ENCODE measurements at regions not wholly inside any gene's neighbourhood (a gene's known extent, or its start where the extent isn't known, plus 50 kb on each side); places are given as distances from the start of the nearest gene placed in this dataset.
"Not testable (repeated sequence)": the region's sequence is repeated elsewhere in the genome, so short reads cannot be mapped to it uniquely, and the experiment has no call there.

DNA sequence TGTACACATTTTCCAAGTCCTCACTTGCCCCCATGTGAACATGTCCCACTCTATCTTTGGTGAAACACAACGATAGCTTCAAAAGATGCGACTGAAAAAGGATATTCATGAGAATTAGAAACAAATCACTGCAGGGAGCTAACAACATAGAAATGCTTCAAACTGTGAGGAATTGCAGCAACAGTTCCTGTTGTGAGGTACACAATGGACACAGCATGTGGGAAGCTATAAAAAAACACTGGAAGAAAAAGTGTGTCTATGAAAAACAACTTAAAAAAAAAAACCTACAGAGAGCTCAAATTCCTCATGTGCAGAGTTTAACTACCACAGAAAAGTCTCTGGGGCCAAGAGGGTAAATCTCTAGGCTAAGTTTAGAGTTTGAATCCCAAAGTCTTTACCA lies 51.6 kb upstream of the BLTP1 start:
- DNase-seq (ENCODE audit: low read depth in 2 of 2) = no peak

DNA sequence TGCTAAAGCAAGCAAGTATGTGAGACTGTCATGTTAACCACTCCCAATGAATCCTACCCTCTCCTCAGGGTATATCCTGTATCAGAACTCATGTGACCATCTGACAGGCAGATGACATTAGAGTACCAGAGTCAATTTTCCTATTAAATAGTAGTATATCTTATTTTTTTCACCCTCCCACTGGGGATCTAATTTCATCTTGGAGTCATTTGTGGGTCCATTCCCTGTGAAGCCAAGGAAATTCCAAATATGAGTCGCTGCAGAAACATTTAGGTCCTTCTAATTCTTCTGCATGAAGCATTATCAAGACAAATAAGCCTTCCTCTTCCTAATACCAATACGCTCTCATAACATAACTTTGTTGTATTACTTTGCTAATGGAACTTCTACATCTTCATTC lies 52.2 kb upstream of the BLTP1 start:
- DNase-seq (ENCODE audit: low read depth in 2 of 2) = no peak

DNA sequence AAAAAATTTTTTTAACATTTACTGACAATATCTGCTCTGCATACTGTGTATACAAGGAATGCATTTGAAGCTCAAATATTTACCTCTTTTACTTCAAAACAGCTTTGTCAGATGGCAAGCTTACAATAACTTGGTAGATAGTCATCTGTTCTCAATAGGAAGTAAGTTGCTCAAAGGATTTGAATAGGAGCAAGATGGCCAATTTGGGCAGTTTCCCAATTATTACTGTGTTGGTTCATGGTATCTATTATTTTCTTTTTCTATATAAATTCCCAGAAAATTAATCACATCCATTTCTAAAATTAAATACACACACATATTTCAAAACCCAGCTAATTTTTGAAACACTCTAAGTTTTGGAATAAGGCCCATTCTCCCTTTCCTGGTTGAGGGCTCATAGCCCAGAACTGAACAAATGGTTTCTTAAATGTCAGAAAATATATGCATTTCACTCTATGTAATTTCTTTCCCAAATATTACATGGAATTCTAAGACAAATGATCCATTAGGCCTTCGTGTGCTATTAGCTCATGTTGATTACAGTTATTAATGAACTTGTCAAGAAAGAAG lies 60.2 kb upstream of the BLTP1 start:
- no peak for DNase-seq (ENCODE audit: low read depth in 2 of 2)

DNA sequence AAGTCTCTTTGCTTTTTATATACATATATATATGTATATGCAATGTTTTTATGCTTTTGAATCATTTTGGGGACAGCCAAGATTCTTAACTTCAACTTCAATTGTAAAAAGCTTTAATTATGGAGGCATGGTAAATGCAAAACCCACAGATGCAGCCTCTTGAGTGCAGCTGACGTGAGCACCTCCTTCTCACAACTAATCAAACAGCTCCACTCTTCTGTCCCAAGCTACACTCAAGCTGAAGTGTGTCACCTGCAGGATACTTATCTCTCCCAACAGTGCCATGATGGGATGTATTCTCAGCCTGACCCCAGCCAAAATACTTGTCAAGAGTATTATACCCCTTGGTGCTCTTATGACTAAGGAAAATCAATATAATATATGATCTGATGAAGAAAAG lies 60.7 kb upstream of the BLTP1 start:
- DNase-seq (ENCODE audit: low read depth in 2 of 2) = no peak

DNA sequence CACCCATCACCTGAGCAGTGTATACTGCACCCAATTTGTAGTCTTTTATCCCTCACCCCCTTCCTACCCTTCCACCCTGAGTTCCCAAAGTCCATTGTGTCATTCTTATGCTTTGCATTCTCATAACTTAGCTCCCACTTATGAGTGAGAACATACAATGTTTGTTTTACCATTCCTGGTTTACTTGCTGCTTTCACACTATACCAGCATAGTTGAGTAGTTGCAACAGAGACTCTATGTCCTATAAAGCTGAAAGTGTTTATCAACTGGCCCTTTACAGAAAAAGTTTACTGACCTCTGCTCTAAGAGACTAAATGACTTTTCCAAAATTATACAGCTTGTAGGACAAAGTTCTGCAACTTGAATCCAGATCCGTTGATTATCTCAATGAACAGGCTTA lies 61.1 kb upstream of the BLTP1 start:
- no peak for DNase-seq (ENCODE audit: low read depth in 2 of 2)

DNA sequence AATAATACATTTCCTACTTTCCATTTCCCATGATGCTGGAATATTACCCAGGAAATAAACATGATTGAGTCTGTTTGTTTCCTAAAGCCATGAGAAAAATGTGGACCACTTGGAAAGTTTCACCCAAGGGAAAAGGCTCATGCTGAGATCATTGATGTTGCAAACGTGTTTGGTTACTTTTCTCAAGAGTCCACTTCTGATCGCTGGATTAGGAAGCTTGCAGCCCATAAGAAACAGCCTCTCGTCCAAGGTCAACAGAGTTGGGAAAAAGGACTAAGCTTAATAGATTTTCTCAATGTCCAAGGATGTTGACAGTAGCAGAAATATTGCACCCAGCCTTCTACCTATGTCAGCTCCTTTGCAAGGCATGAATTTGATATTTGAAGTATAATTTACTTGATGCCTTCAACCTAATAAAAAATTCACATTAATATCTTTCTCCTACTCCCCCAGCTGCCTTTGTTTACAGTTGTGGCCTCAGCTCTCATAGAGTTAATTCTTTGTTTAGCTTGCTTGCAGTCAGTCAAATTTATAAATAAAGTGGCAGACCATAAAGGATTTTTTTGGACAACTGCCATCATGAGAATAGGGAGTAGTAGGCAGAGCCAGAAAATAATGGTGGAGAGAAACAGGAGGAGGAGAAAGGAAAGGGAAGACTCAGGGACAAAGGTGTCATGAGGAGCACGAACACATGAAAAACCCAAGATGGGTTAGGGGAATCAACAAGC lies 65.6 kb upstream of the BLTP1 start:
- no peak for DNase-seq (ENCODE audit: low read depth in 2 of 2)

DNA sequence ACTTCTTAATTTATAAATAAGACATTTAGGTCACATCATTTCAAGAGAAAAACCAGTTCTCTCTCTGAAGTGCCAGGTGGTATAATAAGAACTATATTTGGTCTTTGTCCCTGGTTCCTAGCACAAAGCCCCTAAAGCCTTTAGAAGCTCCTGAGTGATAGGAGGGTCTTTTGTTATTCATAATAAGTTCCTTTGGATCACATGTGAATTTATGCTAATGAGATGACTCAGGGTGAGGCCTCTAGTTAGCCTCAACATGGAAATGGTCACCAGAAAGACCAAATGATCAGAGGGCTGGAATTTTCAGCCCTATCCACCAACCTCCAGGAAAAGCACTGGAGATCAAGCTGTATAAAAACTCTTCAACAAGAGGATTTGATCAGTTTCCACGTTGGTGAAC lies 68.1 kb upstream of the BLTP1 start:
- DNase-seq (ENCODE audit: low read depth in 2 of 2) = no peak

DNA sequence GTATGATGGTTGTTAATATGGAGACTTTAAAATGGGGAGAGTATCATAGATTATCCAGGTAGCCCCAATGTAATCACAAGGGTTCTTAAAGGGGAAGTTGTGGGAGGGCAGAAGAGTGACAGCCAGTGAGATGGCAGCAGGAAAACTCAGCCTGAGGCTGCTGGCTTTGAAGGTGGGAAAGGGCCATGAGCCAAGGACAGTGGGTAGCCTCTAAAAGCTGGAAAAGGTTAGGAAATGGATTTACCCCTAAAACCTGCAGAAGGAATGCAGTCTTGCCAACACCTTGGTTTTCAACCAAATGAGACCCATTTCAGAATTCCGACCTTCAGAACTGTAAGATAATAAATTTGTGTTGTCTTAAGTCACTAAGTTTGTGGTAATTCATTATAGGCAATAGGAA lies 68.8 kb upstream of the BLTP1 start:
- DNase-seq (ENCODE audit: low read depth in 2 of 2) = no peak

DNA sequence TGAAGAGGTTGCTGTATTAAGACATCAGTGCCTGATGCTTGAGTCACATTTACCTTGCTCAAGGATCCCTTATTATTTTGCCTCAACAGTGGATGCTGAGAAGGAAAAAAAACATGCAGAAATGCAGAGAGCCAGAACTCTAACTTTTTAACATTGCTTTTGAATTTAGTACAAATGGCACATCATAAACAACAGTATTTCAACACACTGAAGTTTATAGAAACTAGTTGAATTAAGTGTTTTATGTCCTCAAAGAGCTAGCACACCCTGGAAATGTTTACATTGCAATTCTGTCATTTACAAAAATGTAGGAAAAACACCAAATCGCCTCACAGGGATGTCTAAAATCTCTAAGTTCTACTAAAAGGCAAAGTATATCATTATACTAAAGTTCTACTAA lies 69.5 kb upstream of the BLTP1 start:
- DNase-seq (ENCODE audit: low read depth in 2 of 2) = no peak

DNA sequence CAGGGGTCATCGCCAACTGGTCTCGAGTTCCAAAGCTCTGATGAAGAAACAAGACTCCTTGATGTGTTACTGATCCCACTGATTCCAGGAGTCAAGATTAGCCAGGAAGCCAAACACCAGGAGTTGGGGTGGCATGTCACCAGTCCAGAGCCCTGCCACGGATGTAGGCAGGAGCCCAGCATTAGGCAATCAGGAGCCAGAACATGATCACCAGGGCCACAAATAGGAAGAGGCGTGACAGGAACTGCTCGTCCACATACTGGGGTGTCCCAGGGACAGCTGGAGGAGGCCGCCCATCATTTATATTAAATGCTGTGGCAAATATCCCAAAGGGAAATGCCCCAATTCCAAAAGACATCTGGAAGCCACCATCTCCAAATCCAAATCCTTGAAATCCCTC lies 74.5 kb upstream of the BLTP1 start:
- not testable (repeated sequence) for DNase-seq (ENCODE audit: low read depth in 2 of 2)

DNA sequence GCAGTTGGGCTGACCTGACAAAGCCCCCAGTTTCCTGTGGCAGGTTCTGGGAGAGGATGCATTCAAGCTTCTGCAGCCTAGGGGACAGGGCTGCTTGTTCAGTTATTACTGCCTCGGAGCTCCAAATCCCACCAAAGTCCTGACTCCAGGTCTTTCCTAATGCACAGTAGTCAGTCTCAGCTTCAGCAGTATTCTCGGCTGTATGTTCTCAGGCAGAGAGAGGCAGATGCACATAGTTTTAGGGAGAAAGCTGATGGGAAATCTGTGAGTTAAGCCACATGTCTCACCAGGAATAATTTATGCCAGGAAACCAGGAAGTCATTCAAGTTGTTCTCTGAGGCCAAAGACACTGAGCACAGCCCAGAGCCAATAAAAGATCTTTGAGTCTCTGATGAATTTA lies 75.3 kb upstream of the BLTP1 start:
- DNase-seq (ENCODE audit: low read depth in 2 of 2) = not testable (repeated sequence)

DNA sequence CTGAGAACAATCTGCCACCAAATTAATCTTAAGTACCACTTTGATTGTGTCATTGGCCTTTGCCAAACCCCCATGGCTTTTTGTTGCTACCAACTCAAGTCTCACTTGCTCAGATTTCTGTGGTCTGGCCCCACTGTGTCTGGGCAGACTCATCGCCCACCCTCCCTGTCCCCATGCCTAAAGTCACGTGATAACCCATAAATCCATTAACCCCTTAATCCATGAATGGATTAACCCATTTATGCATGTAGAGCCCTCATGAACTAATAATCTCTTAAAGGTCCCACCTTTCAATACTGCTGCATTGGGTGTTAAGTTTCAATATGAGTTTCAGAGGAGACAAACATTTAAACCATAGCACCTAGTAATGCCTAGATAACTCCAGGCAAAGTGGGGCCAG lies 78.5 kb upstream of the BLTP1 start:
- DNase-seq (ENCODE audit: low read depth in 2 of 2) = no peak

DNA sequence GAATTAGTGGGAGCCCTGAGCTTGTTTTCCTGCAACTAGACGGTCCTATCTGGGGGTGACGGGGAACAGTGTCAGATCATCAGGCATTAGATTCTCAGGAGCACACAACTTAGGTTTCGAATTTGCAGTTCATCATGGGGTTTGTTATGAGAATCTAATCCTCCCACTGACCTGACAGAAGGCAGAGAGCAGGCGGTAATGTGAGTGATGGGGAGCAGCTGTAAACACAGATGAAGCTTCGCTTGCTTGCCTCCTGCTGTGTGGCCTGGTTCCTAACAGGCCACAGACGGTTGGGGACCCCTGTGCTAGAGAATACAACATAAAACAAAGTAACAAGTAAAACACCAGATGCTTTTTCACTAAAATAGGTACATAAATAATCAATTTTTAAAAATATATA lies 86.2 kb upstream of the BLTP1 start:
- DNase-seq (ENCODE audit: low read depth in 2 of 2) = no peak

DNA sequence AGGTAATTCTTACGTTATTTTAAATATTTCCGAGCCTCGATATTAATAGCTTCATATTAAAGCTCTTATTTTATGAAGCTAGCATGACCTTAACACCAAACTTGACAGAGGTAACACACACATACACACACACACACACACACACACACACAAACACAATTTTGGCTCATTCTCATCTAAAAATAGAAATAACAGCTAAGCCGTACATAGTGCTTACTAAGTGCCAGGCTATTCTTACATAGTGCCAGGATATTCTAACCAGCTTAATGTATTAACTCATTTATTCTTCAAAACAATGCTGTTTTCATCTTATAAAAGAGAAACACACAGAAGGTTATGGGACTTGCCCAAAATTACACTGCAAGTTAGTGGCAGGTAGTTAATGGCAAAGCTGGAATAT lies 87.0 kb upstream of the BLTP1 start:
- DNase-seq (ENCODE audit: low read depth in 2 of 2) = no peak

DNA sequence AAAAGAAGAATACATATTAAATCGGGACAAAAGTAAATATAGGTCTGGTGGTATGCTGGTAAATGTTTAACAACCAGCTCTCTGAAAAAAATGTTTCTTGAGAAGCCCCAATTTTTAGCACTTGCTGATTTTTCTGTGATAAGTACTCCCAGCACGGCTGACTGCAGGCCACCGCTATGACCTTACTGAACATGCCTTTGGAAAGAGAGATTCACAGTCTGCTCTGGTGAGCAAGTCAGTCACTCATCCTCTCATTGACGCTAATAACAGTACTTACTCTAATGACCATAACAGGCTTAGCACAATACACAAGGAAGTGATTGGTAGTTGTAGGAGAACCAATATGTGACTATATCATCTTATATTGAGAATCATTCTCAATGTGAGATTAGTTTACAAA lies 98.9 kb upstream of the BLTP1 start:
- DNase-seq (ENCODE audit: low read depth in 2 of 2) = no peak

DNA sequence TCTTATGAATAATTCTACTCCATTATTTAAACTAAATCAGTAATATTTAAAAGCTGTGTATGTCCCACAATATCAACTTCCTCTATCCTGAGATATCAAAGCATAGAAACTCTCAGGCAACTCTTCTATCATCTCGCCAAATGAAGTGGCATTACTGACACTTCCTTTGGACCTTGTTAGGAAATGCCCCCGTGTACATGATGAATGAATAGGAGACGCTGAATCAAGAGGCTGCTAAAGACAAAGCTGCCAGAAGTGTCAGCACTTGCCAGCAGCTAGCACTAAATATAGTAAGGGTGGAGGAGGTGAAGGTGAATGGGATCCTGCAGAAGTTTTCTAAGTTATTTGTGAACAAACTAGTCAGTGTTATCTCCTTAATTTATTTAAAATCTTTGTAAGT lies 99.5 kb upstream of the BLTP1 start:
- no peak for DNase-seq (ENCODE audit: low read depth in 2 of 2)

DNA sequence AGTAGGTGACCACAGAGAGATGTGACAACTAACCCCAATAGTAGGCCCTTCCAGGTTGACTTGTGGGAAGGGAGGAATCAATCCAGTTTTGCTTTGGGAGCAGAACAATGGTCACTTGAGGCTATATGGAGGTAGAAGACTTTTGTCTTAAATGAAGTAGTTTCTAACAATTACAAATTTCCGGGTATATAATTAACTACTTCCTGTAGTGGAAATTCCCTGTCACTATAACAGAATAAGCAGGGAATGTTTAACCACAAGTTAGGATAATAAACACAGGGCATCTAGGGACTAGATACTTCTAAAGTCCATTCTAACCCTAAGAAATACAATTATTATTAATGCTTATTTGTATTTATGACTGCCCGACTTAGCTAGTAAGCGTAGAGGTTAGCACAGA lies 99.0 kb upstream of the TRPC3 start:
- DNase-seq (ENCODE audit: low read depth in 2 of 2) = no peak

DNA sequence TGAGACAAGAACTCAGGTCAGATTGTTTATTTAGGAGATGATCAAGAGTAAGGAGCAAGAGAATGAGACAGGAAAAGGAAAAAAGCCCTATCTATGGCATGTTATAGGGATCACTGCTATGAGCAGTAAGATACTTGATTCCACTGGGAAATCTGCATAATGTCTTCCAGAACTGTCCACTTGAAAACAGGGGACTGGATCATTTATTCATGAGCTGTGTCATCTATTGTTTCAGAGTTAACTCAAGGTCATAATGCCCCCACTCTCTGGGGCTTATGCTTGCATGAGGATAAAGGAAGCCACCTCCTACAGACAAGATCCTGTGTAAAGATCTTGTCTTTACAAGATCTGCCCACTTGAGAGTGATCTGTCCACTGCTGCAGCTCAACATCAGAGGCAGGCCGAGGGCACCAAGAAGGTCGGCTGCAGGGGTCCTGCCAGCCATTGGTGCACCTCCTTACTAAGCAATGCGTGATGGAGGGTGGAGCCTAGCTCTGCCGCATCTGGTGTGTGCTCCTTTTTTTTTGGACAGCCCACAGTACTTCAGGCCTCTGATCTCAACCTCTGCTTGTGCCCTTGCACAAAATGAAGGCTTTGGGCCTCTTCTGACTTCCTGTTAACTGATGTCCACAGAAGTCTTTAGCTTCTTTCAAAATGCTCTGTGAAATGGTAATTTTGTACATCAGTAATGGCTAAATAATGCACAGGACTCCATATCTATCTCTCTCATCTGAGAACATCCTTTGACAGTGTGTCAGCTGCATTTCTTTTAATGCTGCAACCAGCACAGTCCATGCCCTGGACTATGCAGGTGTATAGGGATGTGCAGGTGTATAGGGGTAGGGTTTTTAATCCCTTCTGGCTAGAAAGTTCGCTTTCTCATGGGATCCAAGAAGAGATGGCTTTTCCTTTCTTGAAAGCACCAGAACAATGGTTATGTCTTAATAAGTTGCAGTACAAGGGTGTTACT lies 95.9 kb upstream of the TRPC3 start:
- DNase-seq (ENCODE audit: low read depth in 2 of 2) = no peak

DNA sequence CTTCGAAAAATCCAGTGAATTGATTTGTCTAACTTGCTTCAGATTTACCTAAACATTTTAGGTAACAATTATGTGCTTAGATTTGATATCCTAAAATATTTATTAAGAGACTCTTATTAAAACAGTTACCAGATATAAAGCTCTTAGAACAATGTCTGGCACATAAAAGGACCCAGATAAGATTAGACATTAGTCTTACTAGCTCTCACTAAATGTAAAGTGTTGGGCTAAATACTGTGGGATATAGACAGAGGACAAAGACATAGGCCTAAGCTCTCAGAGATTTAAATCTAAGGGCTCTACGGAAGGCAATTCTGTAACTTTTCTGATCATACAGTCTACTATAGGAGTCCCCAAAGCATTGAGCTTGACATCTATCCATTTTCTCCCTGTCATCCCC lies 94.4 kb upstream of the TRPC3 start:
- no peak for DNase-seq (ENCODE audit: low read depth in 2 of 2)

DNA sequence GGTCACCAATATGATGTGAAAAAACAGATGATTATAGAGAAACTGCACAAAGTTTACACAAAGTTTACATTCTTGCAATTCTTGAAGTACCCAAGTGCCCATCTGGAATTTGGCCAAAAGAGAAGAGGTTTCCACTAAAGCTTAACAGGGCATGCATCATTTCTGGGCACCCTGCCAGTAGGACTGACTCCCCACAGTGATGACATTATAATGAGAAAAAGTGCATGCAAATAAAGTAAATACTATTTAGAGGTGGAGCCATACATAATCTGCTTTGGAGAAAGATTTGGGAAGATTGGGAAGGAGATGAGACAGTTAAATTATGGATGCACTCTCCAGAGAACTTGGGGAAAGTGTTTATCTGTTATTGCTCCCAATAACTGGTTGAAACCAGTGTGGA lies 93.7 kb upstream of the TRPC3 start:
- no peak for DNase-seq (ENCODE audit: low read depth in 2 of 2)

DNA sequence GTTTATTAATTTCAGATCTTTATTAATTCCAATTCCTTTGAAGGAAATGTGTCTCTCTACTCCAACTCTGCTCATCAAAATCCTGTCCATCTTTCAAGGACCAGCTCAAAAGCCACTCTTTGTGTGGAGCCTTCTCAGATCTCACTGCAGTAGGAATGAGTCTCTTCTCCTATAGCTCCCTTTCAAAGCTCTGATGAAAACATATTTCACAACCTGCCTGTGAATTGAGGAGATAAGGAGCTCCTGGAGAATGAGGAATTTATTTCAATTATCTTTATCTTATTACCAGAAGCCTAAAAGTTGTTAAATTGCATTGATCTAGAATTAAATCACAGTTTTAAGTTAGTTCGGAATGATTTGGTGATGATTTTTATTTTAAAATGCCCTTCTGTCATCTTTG lies 92.6 kb upstream of the TRPC3 start:
- DNase-seq (ENCODE audit: low read depth in 2 of 2) = no peak

DNA sequence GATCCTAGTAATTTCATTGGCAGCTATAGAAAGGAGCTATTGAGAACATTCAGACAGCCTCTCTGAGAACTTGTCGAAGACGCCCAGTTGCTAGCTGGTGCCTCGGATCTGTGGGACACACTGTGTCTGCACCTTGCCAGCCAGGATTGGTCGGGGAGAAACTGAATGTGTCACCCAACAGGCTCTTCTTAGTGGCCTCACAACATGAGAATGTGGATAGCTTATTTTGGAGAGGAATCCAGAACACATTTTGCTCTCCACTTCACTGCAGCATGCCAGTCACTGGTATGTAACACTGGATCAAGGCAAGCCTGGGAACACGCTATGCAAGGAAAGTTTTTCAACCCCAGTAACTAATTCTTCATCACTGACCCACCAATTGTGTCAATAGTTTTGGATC lies 89.5 kb upstream of the TRPC3 start:
- no peak for DNase-seq (ENCODE audit: low read depth in 2 of 2)

DNA sequence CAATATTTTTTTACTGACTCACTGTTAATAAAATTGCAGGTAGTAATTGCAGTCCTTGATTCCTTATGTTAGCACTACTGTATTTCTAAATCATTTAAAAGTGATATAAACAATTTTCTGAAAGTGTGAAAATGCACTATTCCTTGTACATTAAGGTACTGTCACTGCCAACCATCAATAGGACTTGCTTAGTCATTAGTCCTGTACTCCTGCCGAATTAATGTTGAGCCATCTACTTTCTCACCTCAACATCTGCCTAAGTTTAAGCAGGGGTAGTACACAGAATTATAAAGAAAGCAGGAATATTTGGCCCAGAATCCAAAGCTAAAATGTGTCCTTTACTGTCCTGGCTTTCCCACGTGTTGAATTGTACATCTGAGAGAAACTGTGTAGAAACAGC lies 87.0 kb upstream of the TRPC3 start:
- no peak for DNase-seq (ENCODE audit: low read depth in 2 of 2)
